ACHN (cell line): ENCODE measurements at regions not wholly inside any gene's neighbourhood (a gene's known extent, or its start where the extent isn't known, plus 50 kb on each side); places are given as distances from the start of the nearest gene placed in this dataset.
A peak's percentile ranks its signal among the peaks of the same experiment; 100 is the strongest.
"Not testable (repeated sequence)": the region's sequence is repeated elsewhere in the genome, so short reads cannot be mapped to it uniquely, and the experiment has no call there.

Experiments used
- DNase-seq: peaks from one replicate; pipeline ENCODE4 v3.0.0-alpha.2; 2015
- in situ Hi-C: cut with HindIII; loops from 2 replicates; pipeline ENCODE4 v1.10.0; 2017; ENCODE audit warnings: low sequenced_read_pairs, low pct_ligation_motif_present, low pct_unique_long_range_greater_than_20kb

GRCh38 chr1:220475608-220476007 is 52.3 kb upstream of the MARK1 start:
- in situ Hi-C loops, DNase-seq: not testable (repeated sequence)

GRCh38 chr1:220475141-220475540 is 52.8 kb upstream of the MARK1 start:
- in situ Hi-C loops, DNase-seq: not testable (repeated sequence)

- DNase-seq = no peak
- in situ Hi-C loops = no loop called here
Observed at GRCh38 chr1:220473440-220473839, 54.5 kb upstream of the MARK1 start.

GRCh38 chr1:220462752-220463151 is 65.2 kb upstream of the MARK1 start:
- in situ Hi-C loops = no loop called here
- DNase-seq = no peak

GRCh38 chr1:220458936-220459335 is 69.0 kb upstream of the MARK1 start:
- in situ Hi-C loops = no loop called here
- DNase-seq = no peak

- in situ Hi-C loops = no loop called here
Observed at GRCh38 chr1:220457957-220458609, 69.9 kb upstream of the MARK1 start.

GRCh38 chr1:220455559-220455958 is 72.4 kb upstream of the MARK1 start:
- in situ Hi-C loops = no loop called here
- DNase-seq = no peak

More at GRCh38 chr1:220457957-220458609, 69.9 kb upstream of the MARK1 start:
- no peak for DNase-seq

GRCh38 chr1:220454155-220454777 is 73.7 kb upstream of the MARK1 start:
- DNase-seq = peak; percentile 16
- in situ Hi-C loops = no loop called here

- in situ Hi-C loops = no loop called here
- DNase-seq = no peak
Observed at GRCh38 chr1:220453371-220453770, 74.6 kb upstream of the MARK1 start.

- in situ Hi-C loops = no loop called here
- no peak for DNase-seq
Observed at GRCh38 chr1:220451532-220451931, 76.4 kb upstream of the MARK1 start.

GRCh38 chr1:220450927-220451326 is 77.0 kb upstream of the MARK1 start:
- in situ Hi-C loops = no loop called here
- DNase-seq = no peak

- DNase-seq = no peak
- in situ Hi-C loops = no loop called here
Observed at GRCh38 chr1:220448217-220448616, 79.7 kb upstream of the MARK1 start.

GRCh38 chr1:220444586-220444985 is 83.3 kb upstream of the MARK1 start:
- in situ Hi-C loops, DNase-seq: not testable (repeated sequence)

GRCh38 chr1:220441211-220441610 is 86.7 kb upstream of the MARK1 start:
- in situ Hi-C loops = no loop called here
- DNase-seq = no peak

- in situ Hi-C loops = no loop called here
- DNase-seq = no peak
Observed at GRCh38 chr1:220438741-220439140, 89.2 kb upstream of the MARK1 start.

GRCh38 chr1:220432408-220432807 is 95.5 kb upstream of the MARK1 start:
- in situ Hi-C loops = no loop called here
- no peak for DNase-seq

GRCh38 chr1:220431554-220432239 is 96.2 kb upstream of the MARK1 start:
- no peak for DNase-seq
- in situ Hi-C loops = no loop called here

- in situ Hi-C loops = no loop called here
- DNase-seq = no peak
Observed at GRCh38 chr1:220430586-220430985, 97.3 kb upstream of the MARK1 start.

GRCh38 chr1:220430059-220430458 is 97.9 kb upstream of the MARK1 start:
- in situ Hi-C loops = no loop called here
- no peak for DNase-seq

- in situ Hi-C loops = no loop called here
- no peak for DNase-seq
Observed at GRCh38 chr1:220426989-220427388, 100.9 kb upstream of the MARK1 start.
